ENCODE measurements at regions not wholly inside any gene's neighbourhood (a gene's known extent, or its start where the extent isn't known, plus 50 kb on each side); places are given as distances from the start of the nearest gene placed in this dataset.

DNA sequence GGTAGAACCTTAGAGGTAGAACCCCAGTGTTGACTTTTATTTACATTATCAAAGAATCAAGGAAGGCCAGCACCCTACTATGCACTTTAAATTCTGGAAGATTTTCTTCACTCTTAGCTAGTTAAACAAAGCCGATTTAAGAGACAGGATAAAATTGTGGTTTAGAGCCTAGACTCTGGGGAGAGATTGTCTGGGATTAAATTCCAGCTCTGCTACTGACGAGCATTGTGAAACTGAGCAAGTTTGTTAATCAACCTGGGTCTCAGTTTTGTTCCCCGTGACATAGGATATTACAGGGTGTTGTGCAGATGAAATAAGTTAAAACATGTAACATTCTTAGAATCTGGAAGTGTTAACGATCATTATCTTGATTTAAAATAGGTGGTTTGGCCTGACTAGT, 83.5 kb downstream of the FEM1C start:
- no peak overlapping the region for H3K9ac ChIP-seq (ENCODE audit: insufficient read depth, low read depth, low read length)
- FAIRE-seq = no peak
- ATAC-seq = no peak
- intact Hi-C loops (cut with micrococcal nuclease; ENCODE audit: unreplicated experiment) = no loop called here
- no peaks in the 10 kb centered on the region for H3K4me1 ChIP-seq (ENCODE audit: insufficient read depth, low read length)
- TF ChIP-seq ZNF230 (CRISPR knock-in tag; IDR thresholded peaks at IDR 0.05) (no peak), ERF (CRISPR knock-in tag; IDR thresholded peaks at IDR 0.05) (no peak), ZNF670 (CRISPR knock-in tag; IDR thresholded peaks at IDR 0.05; ENCODE audit: borderline replicate concordance) (no peak), UBTF (CRISPR knock-in tag; IDR thresholded peaks at IDR 0.05) (no peak), CBFB (CRISPR knock-in tag; IDR thresholded peaks at IDR 0.05) (no peak), ETS1 (CRISPR knock-in tag; IDR thresholded peaks at IDR 0.05) (no peak), ZNF441 (CRISPR knock-in tag; IDR thresholded peaks at IDR 0.05; ENCODE audit: borderline replicate concordance) (no peak), YEATS4 (CRISPR knock-in tag; IDR thresholded peaks at IDR 0.05; ENCODE audit: borderline replicate concordance) (no peak), LBX2 (CRISPR knock-in tag; IDR thresholded peaks at IDR 0.05; ENCODE audit: borderline replicate concordance) (no peak), GLI4 (CRISPR knock-in tag; IDR thresholded peaks at IDR 0.05; ENCODE audit: borderline replicate concordance) (no peak)
- TF ChIP-seq, protein P1, sequence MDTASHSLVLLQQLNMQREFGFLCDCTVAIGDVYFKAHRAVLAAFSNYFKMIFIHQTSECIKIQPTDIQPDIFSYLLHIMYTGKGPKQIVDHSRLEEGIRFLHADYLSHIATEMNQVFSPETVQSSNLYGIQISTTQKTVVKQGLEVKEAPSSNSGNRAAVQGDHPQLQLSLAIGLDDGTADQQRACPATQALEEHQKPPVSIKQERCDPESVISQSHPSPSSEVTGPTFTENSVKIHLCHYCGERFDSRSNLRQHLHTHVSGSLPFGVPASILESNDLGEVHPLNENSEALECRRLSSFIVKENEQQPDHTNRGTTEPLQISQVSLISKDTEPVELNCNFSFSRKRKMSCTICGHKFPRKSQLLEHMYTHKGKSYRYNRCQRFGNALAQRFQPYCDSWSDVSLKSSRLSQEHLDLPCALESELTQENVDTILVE (CRISPR knock-in tag; IDR thresholded peaks at IDR 0.05) = no peak
- no peak overlapping the region for H3K4me2 ChIP-seq (ENCODE audit: low read depth, low read length)
- no peaks in the 10 kb centered on the region for H3K27me3 ChIP-seq (ENCODE audit: control insufficient read depth in 1 of 2, insufficient read depth in 2 of 2, low read length in 2 of 2)
- 2% methylated on average over 4 of the region's 4 CpGs for WGBS (ENCODE audit: low lambda C conversion rate)
- H3K4me3 ChIP-seq (replicated peaks in 1 of 3; ENCODE audit: insufficient read depth in 1 of 3, low read depth in 2 of 3, low read length in 3 of 3) = no peak overlapping the region
- no peak overlapping the region for H2AFZ ChIP-seq (ENCODE audit: low read length)
- CTCF ChIA-PET (ENCODE audit: low intra/inter-chr PET ratio, low total read pairs) = no interaction called here
- POLR2A ChIA-PET = no interaction called here
- no peaks in the 10 kb centered on the region for H3K36me3 ChIP-seq (replicated peaks in 1 of 2; ENCODE audit: control insufficient read depth in 1 of 2, insufficient read depth in 2 of 2, low read length in 2 of 2)
- no peaks in the 10 kb centered on the region for H3K79me2 ChIP-seq (ENCODE audit: insufficient read depth, low read length)
- BruUV-seq (replicated peaks) = no TSS peak
- H3K9me3 ChIP-seq (ENCODE audit: low read length) = no peaks in the 10 kb centered on the region
- H4K20me1 ChIP-seq (ENCODE audit: insufficient read depth, low read length) = no peaks in the 10 kb centered on the region
- in situ Hi-C loops (cut with HindIII; ENCODE audit: extremely low pct_ligation_motif_present, low pct_unique_long_range_greater_than_20kb) = no loop called here
- no peak for DNase-seq (ENCODE audit: low spot score)
- H3K27ac ChIP-seq (ENCODE audit: extremely low read length, insufficient read depth, low read length) = no peak overlapping the region
